Esophagus (tissue), 2 donors: ENCODE measurements at regions not wholly inside any gene's neighbourhood (a gene's known extent, or its start where the extent isn't known, plus 50 kb on each side); places are given as distances from the start of the nearest gene placed in this dataset.
A peak's percentile ranks its signal among the peaks of the same experiment; 100 is the strongest.
"Not testable (repeated sequence)": the region's sequence is repeated elsewhere in the genome, so short reads cannot be mapped to it uniquely, and the experiment has no call there.

Source experiments
- H3K27ac ChIP-seq, 2 donors: one replicate each; pipeline ENCODE4 v1.5.1; 2013; ENCODE audit warnings: low read depth in 2 of 2, mild to moderate bottlenecking in 2 of 2, inconsistent platforms in 1 of 2, low read length in 1 of 2, moderate library complexity in 1 of 2
- H3K27me3 ChIP-seq, 2 donors: one replicate each; pipeline ENCODE4 v1.6.1; 2013; ENCODE audit warnings: low read length in 2 of 2, control low read depth in 1 of 2, mild to moderate bottlenecking in 1 of 2; ENCODE audit not compliant: insufficient read depth in 2 of 2, control insufficient read depth in 1 of 2
- H3K36me3 ChIP-seq, 2 donors: one replicate each; pipeline ENCODE4 v1.6.1; 2013; ENCODE audit warnings: low read length in 1 of 2; ENCODE audit not compliant: control insufficient read depth in 2 of 2, insufficient read depth in 2 of 2
- H3K4me1 ChIP-seq, 2 donors: one replicate each; pipeline ENCODE4 v1.6.1; 2013; ENCODE audit warnings: low read length in 1 of 2; ENCODE audit not compliant: control insufficient read depth in 2 of 2, insufficient read depth in 2 of 2
- H3K4me3 ChIP-seq, 2 donors: one replicate each; pipeline ENCODE4 v1.5.1; 2013; ENCODE audit warnings: low read length in 2 of 2, mild to moderate bottlenecking in 2 of 2, low read depth in 1 of 2, moderate library complexity in 1 of 2
- H3K9me3 ChIP-seq, 2 donors: one replicate each; pipeline ENCODE4 v1.6.1; 2013; ENCODE audit warnings: mild to moderate bottlenecking in 2 of 2, low read depth in 1 of 2, low read length in 1 of 2, moderate library complexity in 1 of 2; ENCODE audit not compliant: control insufficient read depth in 2 of 2, insufficient read depth in 1 of 2
- WGBS, 2 donors: extraction: QIAGEN DNeasy Blood & Tissue Kit; methylation state at CpG; one replicate each; pipeline ENCODE4 v1.1.7; 2013; 5-methylcytosine and 5-hydroxymethylcytosine counted together
- donor health status: healthy with polysubstance abuse.
- donor health status: Bipolar disorder and iron deficiency.

- H3K4me1 ChIP-seq, result no peaks in the 10 kb centered on the region
- H3K9me3 ChIP-seq, result no peaks in the 10 kb centered on the region
- H3K27me3 ChIP-seq, result no peaks in the 10 kb centered on the region
- no peak overlapping the region for H3K27ac ChIP-seq
- no peak overlapping the region for H3K4me3 ChIP-seq
- H3K36me3 ChIP-seq, result no peaks in the 10 kb centered on the region
These were observed 140.7 kb downstream of the DUSP10 start for GRCh38 chr1:221601166-221601565.

- Histone ChIP-seq H3K9me3 (no peaks in the 10 kb centered on the region), H3K27me3 (no peaks in the 10 kb centered on the region), H3K4me3 (no peak overlapping the region), H3K4me1 (no peaks in the 10 kb centered on the region), H3K27ac (no peak overlapping the region), H3K36me3 (no peaks in the 10 kb centered on the region)
- WGBS, 2 donors, result 80 to 86% methylated on average over 2 of the region's 2 CpGs
These were observed 139.1 kb downstream of the DUSP10 start for GRCh38 chr1:221602830-221603229.

GRCh38 chr1:221604390-221604789, 137.5 kb downstream of the DUSP10 start:
- not testable (repeated sequence) for H3K27me3 ChIP-seq, H3K9me3 ChIP-seq, H3K4me3 ChIP-seq, H3K4me1 ChIP-seq, H3K27ac ChIP-seq, H3K36me3 ChIP-seq

- H3K4me1 ChIP-seq, result no peaks in the 10 kb centered on the region
- no peaks in the 10 kb centered on the region for H3K36me3 ChIP-seq
- no peak overlapping the region for H3K27ac ChIP-seq
- no peaks in the 10 kb centered on the region for H3K27me3 ChIP-seq
- H3K4me3 ChIP-seq, result no peak overlapping the region
- no peaks in the 10 kb centered on the region for H3K9me3 ChIP-seq
These were observed 136.9 kb downstream of the DUSP10 start for GRCh38 chr1:221604948-221605347.

- 46 to 50% methylated on average over 1 of the region's 1 CpG for WGBS, 2 donors
These were observed 136.3 kb downstream of the DUSP10 start for GRCh38 chr1:221605569-221605968.

GRCh38 chr1:221606256-221606655, 135.6 kb downstream of the DUSP10 start:
- Histone ChIP-seq H3K36me3 (no peaks in the 10 kb centered on the region), H3K4me3 (no peak overlapping the region), H3K9me3 (no peaks in the 10 kb centered on the region), H3K27me3 (no peaks in the 10 kb centered on the region), H3K27ac (peak overlapping the region in 1 of 2 donors; percentile 35), H3K4me1 (no peaks in the 10 kb centered on the region)
- WGBS, 2 donors, result 50 to 52% methylated on average over 4 of the region's 4 CpGs

More at GRCh38 chr1:221605569-221605968, 136.3 kb downstream of the DUSP10 start:
- H3K4me1 ChIP-seq, result no peaks in the 10 kb centered on the region
- H3K4me3 ChIP-seq, result no peak overlapping the region
- no peaks in the 10 kb centered on the region for H3K36me3 ChIP-seq
- no peaks in the 10 kb centered on the region for H3K27me3 ChIP-seq
- no peak overlapping the region for H3K27ac ChIP-seq
- H3K9me3 ChIP-seq, result no peaks in the 10 kb centered on the region

GRCh38 chr1:221608835-221609320, 133.0 kb downstream of the DUSP10 start:
- H3K27ac ChIP-seq, result no peak overlapping the region

GRCh38 chr1:221611656-221612046, 130.2 kb downstream of the DUSP10 start:
- Histone ChIP-seq H3K27ac (no peak overlapping the region), H3K9me3 (no peaks in the 10 kb centered on the region), H3K4me3 (no peak overlapping the region), H3K36me3 (no peaks in the 10 kb centered on the region), H3K27me3 (no peaks in the 10 kb centered on the region), H3K4me1 (no peaks in the 10 kb centered on the region)
- 17 to 59% methylated on average over 2 of the region's 2 CpGs for WGBS, 2 donors

More at GRCh38 chr1:221608835-221609320, 133.0 kb downstream of the DUSP10 start:
- no peaks in the 10 kb centered on the region for H3K27me3 ChIP-seq
- H3K4me3 ChIP-seq, result no peak overlapping the region
- H3K9me3 ChIP-seq, result no peaks in the 10 kb centered on the region
- H3K36me3 ChIP-seq, result no peaks in the 10 kb centered on the region
- no peaks in the 10 kb centered on the region for H3K4me1 ChIP-seq

GRCh38 chr1:221612047-221612777, 129.7 kb downstream of the DUSP10 start:
- H3K9me3 ChIP-seq, result no peaks in the 10 kb centered on the region
- H3K4me1 ChIP-seq, result no peaks in the 10 kb centered on the region
- WGBS, 2 donors, result 22 to 26% methylated on average over 5 of the region's 5 CpGs
- H3K36me3 ChIP-seq, result no peaks in the 10 kb centered on the region
- no peak overlapping the region for H3K4me3 ChIP-seq
- no peaks in the 10 kb centered on the region for H3K27me3 ChIP-seq
- H3K27ac ChIP-seq, result peak overlapping the region; percentile 11 to 12
